DMS153 (cell line): ENCODE measurements at regions not wholly inside any gene's neighbourhood (a gene's known extent, or its start where the extent isn't known, plus 50 kb on each side); places are given as distances from the start of the nearest gene placed in this dataset.
A peak's percentile ranks its signal among the peaks of the same experiment; 100 is the strongest.
"Not testable (repeated sequence)": the region's sequence is repeated elsewhere in the genome, so short reads cannot be mapped to it uniquely, and the experiment has no call there.

Source experiments
- DNase-seq: peaks from one replicate; lab custom pipeline; 2025; lab: John Stamatoyannopoulos, UW

DNA sequence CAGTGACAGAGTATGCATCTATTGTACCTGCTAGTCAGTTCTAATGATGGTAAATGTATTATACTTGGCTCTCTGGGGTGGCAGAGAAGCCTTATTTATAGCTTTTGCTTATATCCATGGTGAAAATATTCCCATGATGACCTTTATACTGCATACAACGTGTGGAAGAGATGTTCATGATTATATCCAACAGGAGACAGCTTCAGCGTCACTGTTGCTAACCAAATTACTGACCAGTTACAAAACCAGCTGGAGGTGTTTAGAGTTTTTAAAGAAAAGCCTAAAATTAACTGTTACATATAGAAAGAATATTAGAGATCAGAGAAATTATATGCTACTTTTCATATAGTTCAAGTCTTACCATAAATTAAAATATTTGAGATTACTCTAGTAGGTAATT, 280.8 kb downstream of the ETV1 start:
- no peak for DNase-seq

DNA sequence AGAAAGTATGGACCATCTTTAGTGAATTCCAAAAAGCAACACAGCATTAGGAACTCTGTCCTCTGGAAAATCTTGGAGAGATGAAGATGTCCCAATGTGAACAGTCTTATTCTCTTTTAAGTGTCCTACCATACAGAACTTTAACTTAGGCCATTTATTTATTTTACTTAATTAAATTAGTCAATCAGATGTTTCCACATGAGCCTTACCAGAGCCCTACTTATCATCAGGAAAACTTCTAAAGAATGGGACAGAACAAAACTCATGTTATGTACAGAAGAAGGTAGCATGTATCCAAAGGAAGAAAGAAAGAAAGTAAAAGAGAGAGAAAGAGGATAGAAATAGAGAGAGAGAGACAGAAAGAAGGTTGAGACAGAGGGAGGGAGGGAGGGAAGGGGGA, 276.4 kb downstream of the ETV1 start:
- no peak for DNase-seq

GRCh38 chr7:13715534-13715933, 273.9 kb downstream of the ETV1 start:
- no peak for DNase-seq

DNA sequence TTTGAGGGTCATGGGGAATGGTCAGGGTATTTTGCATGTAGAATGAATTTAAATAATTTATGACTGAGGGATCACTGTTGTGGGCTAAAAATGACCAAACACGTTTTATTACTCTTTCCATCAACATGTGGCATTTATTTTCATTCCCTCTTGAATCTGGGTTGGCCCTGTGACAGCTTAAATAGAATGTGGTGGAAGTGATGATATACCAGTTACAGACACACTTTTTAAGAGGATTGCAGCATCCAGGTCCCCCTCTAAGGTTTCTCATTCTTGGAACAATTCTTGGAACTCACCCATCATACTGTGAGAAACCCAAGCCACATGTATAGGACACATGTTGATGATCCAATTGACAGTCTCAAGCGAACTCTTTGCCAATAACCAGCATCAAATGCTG, 272.4 kb downstream of the ETV1 start:
- no peak for DNase-seq

DNA sequence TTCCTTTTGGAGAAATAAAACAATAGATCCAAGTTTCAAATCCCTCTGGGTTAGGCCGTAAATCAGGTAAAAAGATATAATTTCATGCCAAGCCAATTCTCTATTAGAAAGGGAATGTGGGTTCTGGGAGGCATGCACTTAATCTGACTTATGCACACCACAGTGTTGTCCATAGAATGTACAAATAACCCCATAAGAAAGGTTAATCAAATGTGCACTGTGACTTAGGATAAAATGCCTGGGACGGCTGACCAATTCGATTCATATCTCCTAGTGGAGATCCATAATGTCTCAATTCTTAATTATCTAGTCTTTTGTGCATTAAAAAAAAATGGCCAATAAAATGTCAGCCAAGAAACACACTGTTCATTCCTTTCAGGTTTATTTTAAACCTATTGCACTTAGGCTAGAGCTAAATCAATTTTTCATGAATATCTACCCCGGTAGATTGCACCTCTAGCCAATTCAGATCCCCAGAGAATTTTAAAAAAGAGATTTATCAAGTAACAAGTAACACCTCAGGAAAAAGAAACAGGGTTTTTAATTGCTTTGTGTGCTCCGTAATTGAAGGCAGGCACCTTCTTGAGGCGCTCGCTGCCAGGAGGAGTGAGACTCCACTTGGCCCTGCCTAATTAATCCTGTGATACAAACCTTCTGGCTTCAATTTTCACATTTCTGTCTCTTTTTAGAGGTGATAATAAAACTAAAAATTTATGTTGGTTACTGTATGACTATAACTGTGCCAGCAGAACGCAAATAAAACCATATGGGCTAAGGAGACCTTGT, 265.1 kb downstream of the ETV1 start:
- DNase-seq, result no peak

DNA sequence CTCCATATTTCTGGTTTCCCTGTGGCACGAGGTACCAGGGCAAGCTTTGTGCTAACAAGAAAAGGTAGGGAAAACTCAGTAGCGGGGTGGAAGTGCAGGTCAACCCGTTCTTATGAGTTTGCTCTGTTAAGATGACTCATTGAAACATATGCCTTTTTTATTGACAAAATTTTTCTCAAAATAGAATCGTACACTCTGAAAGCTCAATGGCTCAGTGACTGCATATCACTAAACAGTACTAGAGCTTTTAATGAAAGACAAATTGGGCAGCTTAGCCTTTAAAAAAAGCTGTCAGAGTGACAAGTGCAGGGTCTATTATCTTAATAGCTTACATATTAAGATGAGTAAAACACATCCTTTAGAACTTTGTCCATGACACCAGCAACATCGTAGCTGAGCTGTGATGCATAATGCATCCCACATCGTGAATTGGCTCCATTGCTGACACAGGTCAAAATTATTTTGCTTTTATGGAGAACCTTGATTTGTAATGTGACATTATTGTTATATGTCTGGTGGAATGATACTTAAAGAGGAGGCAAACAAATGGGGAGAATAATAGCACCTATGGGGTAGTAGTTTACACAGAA, 264.4 kb downstream of the ETV1 start:
- no peak for DNase-seq

DNA sequence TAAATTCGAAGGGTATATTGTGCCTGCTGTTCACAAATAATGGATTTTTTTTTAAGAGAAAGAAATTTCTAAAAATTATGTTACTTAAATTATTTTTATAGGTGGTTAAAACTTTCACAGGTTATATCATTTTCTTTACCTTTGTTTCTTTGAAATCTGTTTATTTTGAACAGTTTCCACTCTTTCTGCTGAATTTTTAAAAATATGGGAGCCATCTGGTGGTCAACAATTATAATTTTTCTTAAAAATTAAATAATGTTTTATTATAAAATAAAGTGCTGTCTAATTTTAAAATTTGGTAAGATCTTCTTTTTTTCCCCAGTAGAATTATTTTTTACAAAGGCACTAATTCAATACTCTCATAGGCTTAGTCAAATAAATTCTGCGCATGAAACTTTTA, 263.9 kb downstream of the ETV1 start:
- no peak for DNase-seq

- no peak for DNase-seq
These were observed 262.2 kb downstream of the ETV1 start for GRCh38 chr7:13727279-13727678.

GRCh38 chr7:13727751-13728150, 261.7 kb downstream of the ETV1 start:
- no peak for DNase-seq

DNA sequence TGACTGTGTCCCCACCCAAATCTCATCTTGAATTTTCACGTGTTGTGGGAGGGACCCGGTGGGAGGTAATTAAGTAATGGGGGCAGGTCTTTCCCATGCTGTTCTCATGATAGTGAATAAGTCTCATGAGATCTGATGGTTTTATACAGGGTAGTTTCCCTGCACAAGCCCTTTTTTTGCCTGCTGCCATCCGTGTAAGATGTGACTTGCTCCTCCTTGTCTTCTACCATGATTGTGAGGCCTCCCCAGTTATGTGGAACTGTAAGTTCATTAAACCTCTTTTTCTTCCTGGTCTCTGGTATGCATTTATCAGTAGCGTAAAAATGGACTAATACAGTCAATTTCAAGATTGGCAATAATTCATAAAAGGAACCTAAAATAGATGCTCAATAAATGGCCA, 261.0 kb downstream of the ETV1 start:
- DNase-seq, result not testable (repeated sequence)

DNA sequence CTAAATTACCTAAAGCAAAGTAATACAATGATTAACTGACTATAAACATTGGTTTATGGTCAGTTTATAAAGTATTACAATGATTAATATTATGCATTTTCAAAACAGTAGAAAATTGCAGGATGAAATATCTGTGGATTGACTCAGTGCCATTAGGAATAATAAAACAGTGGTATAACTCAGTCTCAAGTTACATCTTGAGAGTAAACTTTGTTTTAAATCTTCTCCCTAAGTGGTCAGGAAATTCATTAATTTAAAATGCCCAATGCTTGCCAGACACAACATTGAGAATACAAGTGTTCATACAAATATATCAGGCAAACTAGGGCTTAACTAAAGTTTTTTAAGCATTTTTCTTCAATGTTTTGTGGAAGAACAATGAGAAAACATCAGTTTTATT, 257.8 kb downstream of the ETV1 start:
- no peak for DNase-seq

DNA sequence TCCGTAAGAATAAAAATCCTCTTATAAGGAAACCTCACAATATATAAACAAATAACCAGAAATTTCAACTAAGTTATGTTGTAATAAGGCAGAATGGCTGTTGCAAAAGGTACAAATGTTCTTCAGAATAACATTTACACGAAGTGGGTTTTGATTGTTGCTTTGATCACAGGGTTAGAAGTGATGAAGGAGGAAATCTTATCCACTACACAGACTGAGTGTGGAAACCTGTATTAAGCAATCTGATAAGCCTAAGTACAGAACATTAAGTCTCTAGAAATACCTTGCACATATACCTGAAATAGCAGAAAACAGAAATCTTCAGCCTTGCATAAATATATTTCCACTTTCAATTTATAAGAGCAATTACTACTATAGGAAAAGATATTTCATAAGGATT, 251.9 kb downstream of the ETV1 start:
- DNase-seq, result no peak

DNA sequence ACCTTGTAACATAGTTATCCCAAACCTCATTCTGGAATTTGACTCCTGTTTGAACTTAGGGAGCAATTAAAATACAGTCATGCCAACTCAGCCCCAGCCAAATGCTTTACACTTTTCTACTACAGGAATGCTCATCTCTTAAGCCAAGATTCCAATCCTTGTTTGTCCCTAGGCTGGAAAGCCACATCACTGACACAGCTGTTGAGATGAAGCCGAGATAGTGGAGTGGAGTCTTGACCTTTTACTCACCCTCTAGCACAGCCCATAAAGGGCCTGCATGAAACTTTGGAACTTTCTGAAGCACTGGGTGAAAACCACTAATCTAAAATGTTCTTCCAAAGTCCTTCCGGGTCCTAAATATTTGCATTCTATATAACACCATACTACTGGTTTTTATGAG, 247.3 kb downstream of the ETV1 start:
- DNase-seq, result no peak

DNA sequence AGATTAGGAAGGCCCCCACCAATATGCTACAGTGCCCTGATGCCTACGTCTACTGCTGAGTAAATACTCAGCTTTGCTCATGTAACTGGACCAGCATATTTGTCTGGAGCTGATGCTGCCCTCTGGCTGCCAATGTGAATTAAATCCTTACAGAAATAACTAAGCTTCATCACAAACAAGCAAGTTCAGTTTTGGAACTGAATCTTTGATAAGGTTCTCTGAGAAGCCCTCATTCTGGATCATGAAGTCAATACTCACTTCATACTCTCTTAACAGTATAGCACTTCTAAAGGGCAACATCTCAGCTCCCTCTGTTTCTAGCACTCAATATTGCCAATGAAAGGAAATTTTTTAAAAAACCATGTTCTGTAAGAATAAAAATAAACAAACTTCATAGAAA, 246.7 kb downstream of the ETV1 start:
- peak; percentile 69 for DNase-seq

GRCh38 chr7:13743226-13743625, 246.2 kb downstream of the ETV1 start:
- DNase-seq, result no peak

GRCh38 chr7:13745530-13745929, 243.9 kb downstream of the ETV1 start:
- DNase-seq, result no peak

DNA sequence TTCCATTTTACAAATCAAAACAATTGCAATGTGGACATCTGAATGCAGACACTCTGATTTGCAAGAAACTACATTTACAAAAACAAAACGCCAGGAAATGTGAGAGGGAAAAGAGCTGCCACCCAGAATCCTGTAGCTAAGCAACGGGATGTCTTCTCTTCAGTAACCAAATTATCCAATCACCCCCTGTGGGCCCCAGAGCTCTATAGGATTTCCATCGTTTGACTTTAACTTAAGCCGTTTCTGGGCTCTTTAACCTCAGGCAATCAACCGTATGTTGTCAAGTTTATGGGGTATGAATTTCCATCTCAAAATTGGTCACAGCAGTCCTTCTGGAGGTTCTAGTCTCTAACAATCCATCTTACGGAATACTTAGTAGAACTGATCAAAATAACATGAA, 240.5 kb downstream of the ETV1 start:
- no peak for DNase-seq

DNA sequence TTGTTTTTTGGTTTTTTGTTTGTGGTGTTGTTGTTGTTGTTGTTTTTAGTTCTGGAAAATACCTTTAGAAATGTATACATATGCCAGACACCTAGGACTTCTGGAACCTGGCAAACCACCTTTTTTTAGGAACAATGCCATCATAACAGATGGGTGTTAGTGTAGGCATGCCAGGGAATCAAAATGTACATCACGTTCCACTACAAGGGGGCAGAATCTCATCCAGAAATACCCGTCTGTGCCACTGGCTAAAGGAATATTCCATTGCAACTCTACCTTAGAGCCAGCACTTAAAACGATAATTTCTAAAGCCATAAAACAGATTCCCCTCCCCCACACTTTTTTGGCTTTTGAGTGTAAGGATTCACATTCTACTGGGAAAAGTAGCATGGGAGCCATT, 239.8 kb downstream of the ETV1 start:
- no peak for DNase-seq

GRCh38 chr7:13751766-13752165, 237.7 kb downstream of the ETV1 start:
- no peak for DNase-seq

- DNase-seq, result no peak
These were observed 231.6 kb downstream of the ETV1 start for GRCh38 chr7:13757841-13758240.

- DNase-seq, result not testable (repeated sequence)
These were observed 223.6 kb downstream of the ETV1 start for GRCh38 chr7:13765853-13766252.

- no peak for DNase-seq
These were observed 219.2 kb downstream of the ETV1 start for GRCh38 chr7:13770305-13770704.

DNA sequence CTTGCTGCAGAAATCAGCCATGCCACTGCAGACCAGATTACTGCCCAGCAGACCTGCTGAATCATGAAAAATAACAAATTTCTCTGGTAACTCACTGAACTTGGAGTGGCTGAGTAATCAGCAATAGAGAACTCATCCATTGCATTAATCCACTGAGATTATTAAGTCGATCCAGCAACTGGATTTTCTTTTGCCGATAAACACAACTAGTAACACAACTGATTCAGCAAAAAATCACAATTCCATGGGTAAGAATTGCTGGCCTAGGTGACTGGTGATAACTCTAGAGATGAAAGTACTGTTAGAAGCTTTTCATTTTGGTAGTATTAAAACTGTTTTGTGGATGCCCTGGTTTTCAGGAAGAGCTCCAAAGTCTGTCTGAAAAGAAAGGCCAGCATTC, 214.5 kb downstream of the ETV1 start:
- DNase-seq, result no peak

GRCh38 chr7:13777242-13777641, 212.2 kb downstream of the ETV1 start:
- DNase-seq, result no peak
